Upper lobe of left lung (tissue), 6 donors: ENCODE measurements at regions not wholly inside any gene's neighbourhood (a gene's known extent, or its start where the extent isn't known, plus 50 kb on each side); places are given as distances from the start of the nearest gene placed in this dataset.

ENCODE experiments used
- ATAC-seq, 2 donors: fragments of 200-7000 bp; cut with Tn5 transposase; one replicate each; pipeline ENCODE4 v1.9.1; 2022; ENCODE audit warnings: mild to moderate bottlenecking in 2 of 2, moderate library complexity in 2 of 2; ENCODE audit not compliant: low FRiP score in 2 of 2
- DNase-seq, 2 donors: peaks; one replicate each; pipeline ENCODE4 v3.0.0-alpha.2; 2019 to 2020
- H3K27ac ChIP-seq, 4 donors: fragments of 200-600 bp; sonication (generic); one replicate each; pipeline ENCODE4 v1.5.1; 2016 to 2019
- H3K27me3 ChIP-seq, 4 donors: fragments of 200-600 bp; sonication (generic); one replicate each; pipeline ENCODE4 v1.5.1; 2017 to 2019
- H3K36me3 ChIP-seq, 4 donors: fragments of 200-600 bp; sonication (generic); one replicate each; pipeline ENCODE4 v1.5.1; 2016 to 2019
- H3K4me1 ChIP-seq, 4 donors: fragments of 200-600 bp; sonication (generic); one replicate each; pipeline ENCODE4 v1.5.1; 2018 to 2019
- H3K4me3 ChIP-seq, 4 donors: fragments of 200-600 bp; sonication (generic); one replicate each; pipeline ENCODE4 v1.5.1; 2017 to 2019; ENCODE audit warnings: mild to moderate bottlenecking in 2 of 4, moderate library complexity in 1 of 4
- H3K9me3 ChIP-seq, 4 donors: fragments of 200-600 bp; sonication (generic); one replicate each; pipeline ENCODE4 v1.5.1; 2018 to 2019
- CTCF ChIP-seq, 6 experiments: fragments of 450-650 bp in 4 of 6; fragments of 200-600 bp in 2 of 6; sonication (generic) in 2 of 6; IDR thresholded peaks; one replicate each; pipeline ENCODE4 v1.5.1; 2016 to 2019; ENCODE audit warnings: antibody characterized with exemption in 6 of 6
- EP300 ChIP-seq, 4 donors: sonication (generic); formaldehyde crosslinking; IDR thresholded peaks; one replicate each; pipeline ENCODE4 v1.5.1; 2017; ENCODE audit warnings: antibody characterized with exemption in 4 of 4, control low read depth in 2 of 4
- POLR2A ChIP-seq, 4 donors: fragments of 450-650 bp; IDR thresholded peaks; one replicate each; pipeline ENCODE4 v1.5.1; 2016 to 2017; ENCODE audit warnings: antibody characterized with exemption in 4 of 4, mild to moderate bottlenecking in 2 of 4
- POLR2AphosphoS5 ChIP-seq, 2 donors: sonication (generic); formaldehyde crosslinking; IDR thresholded peaks; one replicate each; pipeline ENCODE4 v1.5.1; 2017; ENCODE audit warnings: antibody characterized with exemption in 2 of 2
- WGBS, 2 donors: methylation state at CpG; one replicate each; pipeline ENCODE4 v1.1.5; 2017 to 2018; 5-methylcytosine and 5-hydroxymethylcytosine counted together
- donor health status: DM: no; HTN: no; CAD: no; lungs with moderate emphysema.
- donor health status: DM: no; HTN: yes; CAD: no; lungs with severe emphysema.

DNA sequence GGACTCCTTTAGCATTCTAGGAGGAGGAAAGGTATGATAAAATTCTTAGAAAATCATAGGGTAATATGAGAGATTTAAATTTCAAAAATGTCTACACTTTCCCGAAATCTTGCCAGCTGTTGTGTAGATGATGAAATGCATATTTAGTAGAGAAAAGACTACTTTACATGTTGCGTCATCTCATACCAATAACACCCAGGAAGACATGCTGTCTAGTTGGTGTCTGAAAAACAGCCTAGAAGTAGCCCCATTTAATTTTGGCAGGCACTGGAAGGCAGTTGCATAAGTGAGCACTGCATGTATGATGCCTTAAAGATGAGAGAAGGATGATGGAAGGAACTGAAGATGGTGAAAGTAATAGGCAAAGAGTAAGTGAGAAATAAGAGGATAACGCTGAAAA, 310.5 kb upstream of the TPM1 start:
- ATAC-seq, result no peak
- TF ChIP-seq EP300 (IDR thresholded peaks at IDR 0.05) (no peak), CTCF (IDR thresholded peaks at IDR 0.05) (no peak), POLR2AphosphoS5 (IDR thresholded peaks at IDR 0.05) (no peak), POLR2A (IDR thresholded peaks at IDR 0.05) (no peak)
- Histone ChIP-seq H3K9me3 (no peaks in the 10 kb centered on the region), H3K4me1 (no peaks in the 10 kb centered on the region), H3K4me3 (no peak overlapping the region), H3K27me3 (no peaks in the 10 kb centered on the region), H3K36me3 (no peaks in the 10 kb centered on the region), H3K27ac (no peak overlapping the region)
- 92 to 95% methylated on average over 3 of the region's 3 CpGs for WGBS, 2 donors
- no peak for DNase-seq

GRCh38 chr15:62734706-62735105, 307.8 kb upstream of the TPM1 start:
- Histone ChIP-seq H3K27ac (no peak overlapping the region), H3K4me1 (no peaks in the 10 kb centered on the region), H3K4me3 (no peak overlapping the region), H3K27me3 (no peaks in the 10 kb centered on the region), H3K36me3 (no peaks in the 10 kb centered on the region), H3K9me3 (no peaks in the 10 kb centered on the region)
- no peak for ATAC-seq
- DNase-seq, result no peak
- whole genome bisulfite sequencing, 2 donors, result 88 to 90% methylated on average over 5 of the region's 5 CpGs
- no peak for TF ChIP-seq POLR2AphosphoS5 (IDR thresholded peaks at IDR 0.05)

- no peaks in the 10 kb centered on the region for H3K4me1 ChIP-seq
- no peak overlapping the region for H3K27ac ChIP-seq
- ATAC-seq, result no peak
- TF ChIP-seq POLR2AphosphoS5 (IDR thresholded peaks at IDR 0.05), result no peak
- TF ChIP-seq CTCF (IDR thresholded peaks at IDR 0.05), result no peak
- no peak for TF ChIP-seq POLR2A (IDR thresholded peaks at IDR 0.05)
- no peak for TF ChIP-seq EP300 (IDR thresholded peaks at IDR 0.05)
- WGBS, 2 donors, result 98% methylated on average over 14 of the region's 14 CpGs
- DNase-seq, result peak in 1 of 2 donors; percentile 53
- H3K36me3 ChIP-seq, result no peaks in the 10 kb centered on the region
- H3K4me3 ChIP-seq, result no peak overlapping the region
- H3K27me3 ChIP-seq, result no peaks in the 10 kb centered on the region
- H3K9me3 ChIP-seq, result no peaks in the 10 kb centered on the region
Observed at GRCh38 chr15:62736756-62737155, 305.8 kb upstream of the TPM1 start.

DNA sequence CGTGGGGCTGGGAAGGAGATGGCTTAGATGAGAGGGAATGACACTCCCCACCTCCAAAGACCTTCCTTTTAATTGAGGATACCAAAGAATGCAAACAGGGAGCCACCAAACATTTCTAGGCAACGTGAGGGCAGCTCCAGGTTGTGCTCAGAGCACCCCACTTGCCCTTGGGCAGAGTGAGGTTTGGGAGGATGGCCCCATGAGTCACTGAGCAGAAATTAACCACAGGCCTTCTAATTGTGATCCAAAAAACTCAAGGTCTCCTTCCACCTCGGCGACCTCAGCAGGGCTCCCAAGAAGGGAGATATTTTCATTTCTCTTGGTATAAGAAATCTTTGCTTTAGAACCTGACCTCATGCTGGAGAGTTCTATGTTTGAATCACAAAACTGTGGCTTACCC, 305.0 kb upstream of the TPM1 start:
- Histone ChIP-seq H3K4me3 (no peak overlapping the region), H3K36me3 (no peaks in the 10 kb centered on the region), H3K4me1 (peaks cover 6 to 7% (median 6%) of the 10 kb centered on the region in 4 donors), H3K27ac (no peak overlapping the region), H3K27me3 (no peaks in the 10 kb centered on the region), H3K9me3 (no peaks in the 10 kb centered on the region)
- 90 to 95% methylated on average over 4 of the region's 4 CpGs for WGBS, 2 donors
- ATAC-seq (no peak), DNase-seq (no peak)
- no peak for TF ChIP-seq CTCF (IDR thresholded peaks at IDR 0.05)
- no peak for TF ChIP-seq POLR2A (IDR thresholded peaks at IDR 0.05)
- TF ChIP-seq POLR2AphosphoS5 (IDR thresholded peaks at IDR 0.05), result no peak
- TF ChIP-seq EP300 (IDR thresholded peaks at IDR 0.05), result no peak

DNA sequence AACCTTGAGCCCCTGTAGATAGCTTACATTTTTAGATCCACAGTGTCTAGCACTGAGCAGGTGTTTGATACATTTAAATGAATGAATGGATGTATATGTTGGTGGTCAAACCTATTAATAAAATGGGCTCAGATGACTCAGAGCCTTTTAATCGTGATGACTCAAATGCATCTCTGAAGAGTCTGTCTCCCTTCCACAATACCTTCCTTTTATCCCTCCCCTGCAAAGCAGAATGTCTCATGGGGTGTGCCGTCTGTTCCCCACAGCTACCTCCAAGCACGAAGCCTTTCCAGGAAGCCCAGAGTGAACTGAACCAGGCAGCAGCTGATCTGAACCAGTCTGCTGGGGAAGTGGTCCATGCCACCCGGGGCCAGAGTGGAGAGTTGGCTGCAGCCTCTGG, 303.5 kb upstream of the TPM1 start:
- ATAC-seq, result no peak
- H3K4me3 ChIP-seq, result no peak overlapping the region

More for the DNA sequence above, 303.5 kb upstream of the TPM1 start:
- H3K9me3 ChIP-seq, result no peaks in the 10 kb centered on the region
- 96 to 97% methylated on average over 4 of the region's 4 CpGs for WGBS, 2 donors
- H3K27ac ChIP-seq, result no peak overlapping the region
- H3K4me1 ChIP-seq, result peaks cover 6 to 12% (median 8%) of the 10 kb centered on the region in 4 donors
- TF ChIP-seq EP300 (IDR thresholded peaks at IDR 0.05), result no peak
- no peak for TF ChIP-seq POLR2AphosphoS5 (IDR thresholded peaks at IDR 0.05)
- no peak for TF ChIP-seq POLR2A (IDR thresholded peaks at IDR 0.05)
- TF ChIP-seq CTCF (IDR thresholded peaks at IDR 0.05), result no peak
- DNase-seq, result no peak
- no peaks in the 10 kb centered on the region for H3K27me3 ChIP-seq
- no peaks in the 10 kb centered on the region for H3K36me3 ChIP-seq
